SK-N-SH treated with all-trans-retinoic acid at 6 μM for 48 hours (cell line): ENCODE measurements at regions not wholly inside any gene's neighbourhood (a gene's known extent, or its start where the extent isn't known, plus 50 kb on each side); places are given as distances from the start of the nearest gene placed in this dataset.

Experiments used
- ATAC-seq: fragments of 200-7000 bp; cut with Tn5 transposase; 3 replicates; pipeline ENCODE4 v1.9.1; 2020; ENCODE audit warnings: mild to moderate bottlenecking, moderate library complexity
- ARNTL ChIP-seq: fragments of 450-650 bp; formaldehyde crosslinking; IDR thresholded peaks from 2 replicates; pipeline ENCODE4 v1.5.0; 2020; ENCODE audit warnings: low read depth, mild to moderate bottlenecking, moderate library complexity, borderline replicate concordance
- BACH2 ChIP-seq: fragments of 250-450 bp; sonication (Bioruptor Pico); IDR thresholded peaks from 2 replicates; pipeline ENCODE4 v1.9.0; 2021; ENCODE audit warnings: mild to moderate bottlenecking, borderline replicate concordance
- CSDC2 ChIP-seq: fragments of 250-450 bp; sonication (Bioruptor Pico); IDR thresholded peaks from 2 replicates; pipeline ENCODE4 v1.5.0; 2020; ENCODE audit warnings: mild to moderate bottlenecking, moderate library complexity
- POU6F1 ChIP-seq: fragments of 250-450 bp; sonication (Bioruptor Pico); IDR thresholded peaks from 2 replicates; pipeline ENCODE4 v1.8.0; 2021; ENCODE audit warnings: low read depth, mild to moderate bottlenecking, moderate library complexity, borderline replicate concordance
- SNAI2 ChIP-seq: fragments of 250-450 bp; sonication (Bioruptor Pico); IDR thresholded peaks from 2 replicates; pipeline ENCODE4 v1.5.0; 2020; ENCODE audit warnings: mild to moderate bottlenecking, moderate library complexity
- ZFP3 ChIP-seq: fragments of 250-450 bp; sonication (Bioruptor Pico); IDR thresholded peaks from 2 replicates; pipeline ENCODE4 v1.5.0; 2020; ENCODE audit warnings: mild to moderate bottlenecking, moderate library complexity
- ZNF565 ChIP-seq: fragments of 450-650 bp; formaldehyde crosslinking; conservative IDR thresholded peaks from 2 replicates; pipeline ENCODE4 v1.5.0; 2020; ENCODE audit warnings: low read depth, mild to moderate bottlenecking, moderate library complexity
- ZNF8 ChIP-seq: fragments of 450-650 bp; formaldehyde crosslinking; IDR thresholded peaks from 2 replicates; pipeline ENCODE4 v1.5.0; 2020; ENCODE audit warnings: mild to moderate bottlenecking, moderate library complexity
- TF ChIP-seq, protein P1 (sequence below): fragments of 250-450 bp; sonication (Bioruptor Pico); IDR thresholded peaks from 2 replicates; pipeline ENCODE4 v1.5.0; 2020; ENCODE audit warnings: mild to moderate bottlenecking, moderate library complexity
- TF ChIP-seq, protein P2 (sequence below): fragments of 250-450 bp; sonication (Bioruptor Pico); IDR thresholded peaks from 2 replicates; pipeline ENCODE4 v1.5.1; 2021; ENCODE audit warnings: mild to moderate bottlenecking, moderate library complexity
- TF ChIP-seq, protein P3 (sequence below): fragments of 250-450 bp; sonication (Bioruptor Pico); IDR thresholded peaks from 2 replicates; pipeline ENCODE4 v1.8.0; 2020; ENCODE audit warnings: mild to moderate bottlenecking, moderate library complexity, borderline replicate concordance
- TF ChIP-seq, protein P4 (sequence below): fragments of 250-450 bp; sonication (Bioruptor Pico); IDR thresholded peaks from 2 replicates; pipeline ENCODE4 v1.5.1; 2020; ENCODE audit warnings: low read depth, mild to moderate bottlenecking, moderate library complexity

DNA sequence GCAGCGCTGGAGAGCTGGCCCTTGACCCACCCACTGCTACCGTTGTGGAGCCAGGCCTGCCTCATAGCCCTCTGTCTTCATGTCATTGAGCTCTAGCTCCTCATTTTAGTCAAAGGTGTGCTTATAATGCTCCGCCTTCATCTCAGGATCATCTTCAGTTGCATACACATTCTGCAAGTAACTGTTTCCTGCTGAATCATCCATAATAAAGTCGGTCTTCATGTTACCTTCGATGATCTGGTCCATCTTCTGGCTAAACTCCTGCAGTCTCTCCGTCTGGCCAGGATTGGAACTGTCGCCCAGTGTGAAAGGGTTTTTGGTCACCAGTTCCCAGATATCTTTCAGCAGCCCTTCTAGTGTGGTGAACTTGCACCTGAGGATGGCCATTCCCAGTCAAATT, 62.6 kb upstream of the ARMC2 start (continued):
- TF ChIP-seq, protein P1, sequence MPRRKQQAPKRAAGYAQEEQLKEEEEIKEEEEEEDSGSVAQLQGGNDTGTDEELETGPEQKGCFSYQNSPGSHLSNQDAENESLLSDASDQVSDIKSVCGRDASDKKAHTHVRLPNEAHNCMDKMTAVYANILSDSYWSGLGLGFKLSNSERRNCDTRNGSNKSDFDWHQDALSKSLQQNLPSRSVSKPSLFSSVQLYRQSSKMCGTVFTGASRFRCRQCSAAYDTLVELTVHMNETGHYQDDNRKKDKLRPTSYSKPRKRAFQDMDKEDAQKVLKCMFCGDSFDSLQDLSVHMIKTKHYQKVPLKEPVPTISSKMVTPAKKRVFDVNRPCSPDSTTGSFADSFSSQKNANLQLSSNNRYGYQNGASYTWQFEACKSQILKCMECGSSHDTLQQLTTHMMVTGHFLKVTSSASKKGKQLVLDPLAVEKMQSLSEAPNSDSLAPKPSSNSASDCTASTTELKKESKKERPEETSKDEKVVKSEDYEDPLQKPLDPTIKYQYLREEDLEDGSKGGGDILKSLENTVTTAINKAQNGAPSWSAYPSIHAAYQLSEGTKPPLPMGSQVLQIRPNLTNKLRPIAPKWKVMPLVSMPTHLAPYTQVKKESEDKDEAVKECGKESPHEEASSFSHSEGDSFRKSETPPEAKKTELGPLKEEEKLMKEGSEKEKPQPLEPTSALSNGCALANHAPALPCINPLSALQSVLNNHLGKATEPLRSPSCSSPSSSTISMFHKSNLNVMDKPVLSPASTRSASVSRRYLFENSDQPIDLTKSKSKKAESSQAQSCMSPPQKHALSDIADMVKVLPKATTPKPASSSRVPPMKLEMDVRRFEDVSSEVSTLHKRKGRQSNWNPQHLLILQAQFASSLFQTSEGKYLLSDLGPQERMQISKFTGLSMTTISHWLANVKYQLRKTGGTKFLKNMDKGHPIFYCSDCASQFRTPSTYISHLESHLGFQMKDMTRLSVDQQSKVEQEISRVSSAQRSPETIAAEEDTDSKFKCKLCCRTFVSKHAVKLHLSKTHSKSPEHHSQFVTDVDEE (CRISPR knock-in tag), result no peak
- TF ChIP-seq, protein P2, sequence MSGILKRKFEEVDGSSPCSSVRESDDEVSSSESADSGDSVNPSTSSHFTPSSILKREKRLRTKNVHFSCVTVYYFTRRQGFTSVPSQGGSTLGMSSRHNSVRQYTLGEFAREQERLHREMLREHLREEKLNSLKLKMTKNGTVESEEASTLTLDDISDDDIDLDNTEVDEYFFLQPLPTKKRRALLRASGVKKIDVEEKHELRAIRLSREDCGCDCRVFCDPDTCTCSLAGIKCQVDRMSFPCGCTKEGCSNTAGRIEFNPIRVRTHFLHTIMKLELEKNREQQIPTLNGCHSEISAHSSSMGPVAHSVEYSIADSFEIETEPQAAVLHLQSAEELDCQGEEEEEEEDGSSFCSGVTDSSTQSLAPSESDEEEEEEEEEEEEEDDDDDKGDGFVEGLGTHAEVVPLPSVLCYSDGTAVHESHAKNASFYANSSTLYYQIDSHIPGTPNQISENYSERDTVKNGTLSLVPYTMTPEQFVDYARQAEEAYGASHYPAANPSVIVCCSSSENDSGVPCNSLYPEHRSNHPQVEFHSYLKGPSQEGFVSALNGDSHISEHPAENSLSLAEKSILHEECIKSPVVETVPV (CRISPR knock-in tag), result no peak

DNA sequence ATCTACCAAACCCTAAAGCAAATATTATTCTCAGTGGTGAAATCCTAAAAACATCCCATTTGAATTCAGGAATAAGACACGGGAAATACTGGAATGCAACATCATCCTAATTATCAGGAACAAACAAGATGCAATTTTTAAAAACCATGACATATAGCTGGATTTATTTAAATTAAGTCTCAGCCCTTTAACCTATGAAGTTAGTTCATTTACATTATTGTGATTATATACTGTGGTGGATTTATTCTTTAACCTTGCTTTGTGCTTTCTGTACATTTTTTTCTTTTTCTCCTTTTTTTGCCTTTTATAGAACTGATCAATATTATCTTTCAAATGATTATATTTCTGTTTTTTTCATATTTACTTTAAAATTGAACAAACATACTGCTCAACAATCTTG, 59.8 kb upstream of the ARMC2 start:
- no peak for ATAC-seq
- TF ChIP-seq, protein P3, sequence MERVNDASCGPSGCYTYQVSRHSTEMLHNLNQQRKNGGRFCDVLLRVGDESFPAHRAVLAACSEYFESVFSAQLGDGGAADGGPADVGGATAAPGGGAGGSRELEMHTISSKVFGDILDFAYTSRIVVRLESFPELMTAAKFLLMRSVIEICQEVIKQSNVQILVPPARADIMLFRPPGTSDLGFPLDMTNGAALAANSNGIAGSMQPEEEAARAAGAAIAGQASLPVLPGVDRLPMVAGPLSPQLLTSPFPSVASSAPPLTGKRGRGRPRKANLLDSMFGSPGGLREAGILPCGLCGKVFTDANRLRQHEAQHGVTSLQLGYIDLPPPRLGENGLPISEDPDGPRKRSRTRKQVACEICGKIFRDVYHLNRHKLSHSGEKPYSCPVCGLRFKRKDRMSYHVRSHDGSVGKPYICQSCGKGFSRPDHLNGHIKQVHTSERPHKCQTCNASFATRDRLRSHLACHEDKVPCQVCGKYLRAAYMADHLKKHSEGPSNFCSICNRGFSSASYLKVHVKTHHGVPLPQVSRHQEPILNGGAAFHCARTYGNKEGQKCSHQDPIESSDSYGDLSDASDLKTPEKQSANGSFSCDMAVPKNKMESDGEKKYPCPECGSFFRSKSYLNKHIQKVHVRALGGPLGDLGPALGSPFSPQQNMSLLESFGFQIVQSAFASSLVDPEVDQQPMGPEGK (CRISPR knock-in tag), result no peak

- ATAC-seq, result no peak
- TF ChIP-seq CSDC2 (CRISPR knock-in tag), result no peak
- peak; percentile 99 for TF ChIP-seq ZNF8 (CRISPR knock-in tag)
These were observed 58.7 kb upstream of the ARMC2 start for GRCh38 chr6:108789475-108789874.

- TF ChIP-seq POU6F1 (CRISPR knock-in tag) (no peak), ZFP3 (CRISPR knock-in tag) (no peak), ARNTL (CRISPR knock-in tag) (no peak), ZNF8 (CRISPR knock-in tag) (no peak), BACH2 (CRISPR knock-in tag) (no peak), SNAI2 (CRISPR knock-in tag) (no peak), ZNF565 (CRISPR knock-in tag) (no peak)
- TF ChIP-seq, protein P1 (CRISPR knock-in tag), result no peak
- TF ChIP-seq, protein P4, sequence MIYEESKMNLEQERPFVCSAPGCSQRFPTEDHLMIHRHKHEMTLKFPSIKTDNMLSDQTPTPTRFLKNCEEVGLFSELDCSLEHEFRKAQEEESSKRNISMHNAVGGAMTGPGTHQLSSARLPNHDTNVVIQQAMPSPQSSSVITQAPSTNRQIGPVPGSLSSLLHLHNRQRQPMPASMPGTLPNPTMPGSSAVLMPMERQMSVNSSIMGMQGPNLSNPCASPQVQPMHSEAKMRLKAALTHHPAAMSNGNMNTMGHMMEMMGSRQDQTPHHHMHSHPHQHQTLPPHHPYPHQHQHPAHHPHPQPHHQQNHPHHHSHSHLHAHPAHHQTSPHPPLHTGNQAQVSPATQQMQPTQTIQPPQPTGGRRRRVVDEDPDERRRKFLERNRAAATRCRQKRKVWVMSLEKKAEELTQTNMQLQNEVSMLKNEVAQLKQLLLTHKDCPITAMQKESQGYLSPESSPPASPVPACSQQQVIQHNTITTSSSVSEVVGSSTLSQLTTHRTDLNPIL, result no peak
- ATAC-seq, result no peak
These were observed 56.5 kb upstream of the ARMC2 start for GRCh38 chr6:108791700-108792099.
